Dermis blood vessel endothelial cell (primary cell): ENCODE measurements at regions not wholly inside any gene's neighbourhood (a gene's known extent, or its start where the extent isn't known, plus 50 kb on each side); places are given as distances from the start of the nearest gene placed in this dataset.

Source experiments
- DNase-seq: peaks from one replicate; pipeline ENCODE4 v3.0.0; 2010

DNA sequence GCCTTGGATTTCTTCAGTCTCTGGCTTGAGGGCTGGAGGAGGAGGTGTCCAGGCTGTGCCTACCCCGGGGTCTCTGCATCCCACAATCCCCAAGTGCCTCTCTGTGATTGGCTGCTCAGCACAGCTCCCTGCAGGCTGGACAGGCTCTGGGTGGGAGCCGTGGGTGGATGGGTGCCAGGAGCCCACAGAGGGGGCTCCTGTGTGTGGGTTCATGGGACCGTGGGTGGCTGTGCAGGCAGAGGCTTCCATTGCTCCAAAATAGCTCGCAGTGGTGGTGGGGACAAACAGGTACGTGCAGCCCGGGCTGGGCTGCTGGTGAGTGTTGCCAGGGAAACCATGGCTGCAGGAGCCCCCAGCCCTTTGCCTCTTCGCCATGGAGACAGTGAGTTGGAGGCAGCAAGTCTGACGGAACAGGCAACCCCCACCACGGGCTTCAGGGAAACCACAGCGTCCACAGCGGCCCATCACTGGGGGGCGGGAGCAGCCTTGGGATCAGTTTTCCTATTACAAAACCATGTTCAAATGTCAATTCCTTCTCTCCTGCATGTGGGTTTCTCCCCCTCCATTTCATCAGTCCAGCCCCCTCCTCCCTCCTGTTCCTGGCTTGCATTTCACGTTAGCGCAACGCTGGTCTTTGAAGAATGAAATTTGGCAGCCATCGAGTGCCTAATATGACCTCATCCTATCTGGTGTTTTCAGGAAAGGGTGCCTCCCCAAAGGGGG lies 155.2 kb downstream of the TRIM29 start:
- DNase-seq, result no peak

DNA sequence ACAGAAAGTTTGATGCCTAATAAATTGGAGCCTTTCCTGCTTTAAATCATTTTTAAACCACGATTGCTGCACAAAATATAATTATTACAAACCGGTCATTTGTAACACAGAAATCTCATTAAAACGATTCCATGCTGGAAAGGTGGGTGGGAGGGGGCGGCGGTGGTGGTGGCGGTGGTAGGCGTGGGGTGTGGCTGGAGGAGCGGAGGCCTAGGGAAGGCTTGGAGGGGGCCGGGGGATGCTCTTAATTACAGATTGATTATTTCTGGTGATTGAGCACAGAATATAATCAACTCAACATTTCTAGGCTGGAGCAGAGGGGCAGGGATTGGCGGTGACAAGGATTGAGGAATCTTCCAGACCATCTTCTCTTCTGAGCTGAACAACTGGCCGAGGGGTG lies 157.5 kb downstream of the TRIM29 start:
- DNase-seq, result no peak

DNA sequence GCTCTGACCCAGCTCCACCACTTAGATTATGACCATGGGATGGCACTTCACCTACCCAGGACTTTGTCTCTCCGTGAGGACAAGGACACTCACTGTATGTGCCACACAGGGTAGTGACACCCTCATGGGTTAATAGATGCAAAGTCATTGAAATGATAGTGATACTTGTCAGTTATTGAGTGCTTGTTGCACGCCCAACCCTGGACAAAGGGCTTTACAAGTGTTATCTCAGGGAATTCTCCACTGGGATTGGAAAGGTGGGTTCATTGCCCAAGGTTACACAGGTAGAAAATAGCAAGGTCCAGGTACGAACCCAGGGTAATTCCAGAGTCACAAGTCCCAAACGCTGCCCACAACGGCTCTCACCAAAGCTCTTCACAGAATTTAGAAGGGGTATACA lies 158.2 kb downstream of the TRIM29 start:
- no peak for DNase-seq

DNA sequence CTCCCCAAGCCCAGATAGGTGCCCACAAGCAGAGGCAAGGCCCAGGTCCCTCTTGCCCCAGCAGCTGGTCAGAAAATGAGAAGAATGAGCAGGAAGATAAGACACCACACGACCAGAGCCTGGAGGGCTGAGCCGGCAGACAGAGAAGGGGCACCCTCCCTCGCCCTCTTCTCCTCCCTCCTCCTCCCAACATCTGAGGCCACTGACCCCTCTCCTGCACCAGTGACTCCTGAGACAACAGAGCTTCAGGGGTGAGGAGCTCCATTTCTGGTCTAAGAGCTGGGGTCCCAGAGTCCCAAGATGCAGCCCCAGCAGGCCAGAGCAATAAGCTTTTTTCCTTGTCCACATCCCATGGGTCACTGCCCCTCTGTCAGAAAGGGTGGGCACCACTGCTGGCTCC lies 159.2 kb downstream of the TRIM29 start:
- no peak for DNase-seq

DNA sequence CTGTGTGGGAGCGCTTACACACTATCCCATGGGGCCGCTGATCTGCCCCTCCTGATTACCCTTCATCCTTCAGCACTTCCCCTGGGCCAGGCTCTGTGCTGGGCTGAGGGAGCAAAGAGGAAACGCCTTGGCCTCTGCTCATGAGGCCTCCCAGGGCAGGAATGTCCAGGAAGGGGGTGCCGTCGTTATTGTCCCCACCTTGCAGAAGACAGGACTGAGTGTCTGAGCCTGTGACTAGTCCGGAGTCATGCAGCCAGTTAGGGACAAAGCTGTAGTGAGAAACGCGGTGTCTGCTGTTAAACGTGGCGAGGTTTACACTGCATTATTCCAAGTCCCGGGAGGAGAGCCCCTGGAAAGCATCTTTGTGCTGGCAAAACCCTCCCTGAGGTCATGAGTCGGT lies 160.0 kb downstream of the TRIM29 start:
- DNase-seq, result no peak

DNA sequence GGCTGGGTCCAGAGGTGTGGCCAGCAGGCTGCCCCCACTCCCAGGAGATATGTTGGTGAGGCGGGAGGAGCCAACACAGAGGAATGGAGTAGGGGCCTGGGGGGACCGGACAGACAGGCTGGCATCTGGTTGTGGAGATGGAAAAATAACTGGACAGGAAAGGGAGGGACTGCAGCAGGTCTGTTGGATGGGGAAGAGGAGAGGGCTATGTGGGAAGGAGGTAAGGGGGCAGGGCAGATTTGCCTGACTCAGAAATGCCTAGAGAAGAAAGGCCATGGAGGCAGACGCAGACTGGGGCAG lies 160.4 kb downstream of the TRIM29 start:
- no peak for DNase-seq

DNA sequence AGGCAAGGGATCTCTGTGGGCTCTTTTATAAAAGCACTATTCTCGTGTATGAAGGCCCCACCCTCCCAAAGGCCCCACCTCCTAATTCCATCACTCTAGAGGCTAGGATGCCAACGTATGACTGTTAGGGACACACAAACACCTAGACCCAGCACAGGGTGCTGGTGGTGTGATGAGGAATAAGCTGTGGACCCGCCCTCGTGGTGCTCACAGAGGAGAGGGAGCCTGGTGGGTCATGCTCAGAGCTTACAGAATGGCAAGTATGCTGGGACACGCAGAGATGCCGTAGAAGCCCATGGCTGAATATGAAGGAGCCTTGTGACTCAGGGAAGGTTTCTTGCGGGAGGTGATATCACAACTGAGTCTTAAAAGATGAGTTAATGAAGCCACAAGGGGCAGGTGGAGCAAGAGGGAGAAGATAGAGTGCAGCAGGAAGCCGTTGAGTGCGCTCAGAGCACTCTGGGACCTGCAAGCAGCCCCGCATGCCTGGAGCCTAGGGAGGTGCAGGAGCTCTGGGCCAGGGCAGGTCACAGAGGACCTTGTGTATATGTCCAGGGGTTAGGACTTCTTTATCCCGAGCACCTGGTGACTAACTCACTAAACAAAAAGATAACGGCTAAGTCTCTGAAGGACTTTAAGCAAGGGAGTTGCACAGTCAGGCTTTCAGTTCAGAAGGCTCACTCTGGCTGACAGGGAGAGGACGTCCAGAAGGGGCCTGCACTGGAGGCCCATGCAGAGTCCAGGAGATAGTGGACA lies 160.9 kb downstream of the TRIM29 start:
- no peak for DNase-seq

DNA sequence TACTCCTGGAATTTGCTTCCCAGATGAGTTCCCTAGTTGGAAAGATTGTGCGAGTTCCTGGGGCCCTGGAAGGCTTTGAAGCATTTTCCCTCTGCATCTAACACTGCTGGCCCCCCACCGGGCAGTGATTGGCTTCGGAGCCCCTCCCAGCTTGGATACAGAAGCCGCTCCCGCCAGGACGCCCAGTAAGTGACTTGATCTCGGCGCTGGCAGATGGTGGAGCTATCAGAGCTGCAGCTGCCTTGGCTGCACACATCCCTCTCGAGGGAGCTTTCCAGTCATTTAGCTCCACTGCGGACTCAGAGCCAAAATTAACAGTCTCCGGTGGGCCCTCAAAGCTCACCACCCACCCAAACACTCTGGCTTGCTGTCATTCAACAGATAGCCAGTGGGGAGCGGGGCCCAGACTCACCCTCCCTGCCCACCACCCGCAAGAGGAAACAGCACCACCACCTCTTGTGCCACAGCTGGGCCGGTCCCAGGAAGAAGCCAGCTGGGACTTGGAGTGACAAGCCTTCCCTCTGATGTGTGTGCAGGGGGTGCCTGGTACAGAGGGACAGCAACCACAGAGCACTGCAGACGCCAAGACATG lies 162.3 kb downstream of the TRIM29 start:
- DNase-seq, result no peak

DNA sequence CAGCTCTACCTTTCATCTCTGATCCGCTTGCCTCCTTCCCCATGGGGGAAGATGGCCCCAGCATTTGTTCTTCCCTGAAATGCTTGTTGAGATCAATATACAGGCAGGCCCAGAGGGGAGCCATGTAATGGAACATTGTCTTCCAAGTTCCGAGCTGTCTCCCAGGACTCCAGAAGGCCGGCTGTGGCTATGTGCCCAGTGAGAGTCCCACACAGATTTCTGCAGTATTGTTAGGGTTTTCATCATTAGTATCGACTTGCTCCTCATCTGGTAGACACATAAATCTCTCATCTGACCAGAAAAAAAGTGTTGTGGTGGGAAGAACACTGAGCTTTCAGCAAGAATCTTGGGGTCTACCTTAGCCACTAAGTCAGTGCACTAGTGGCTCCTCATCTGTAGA lies 163.4 kb downstream of the TRIM29 start:
- no peak for DNase-seq

DNA sequence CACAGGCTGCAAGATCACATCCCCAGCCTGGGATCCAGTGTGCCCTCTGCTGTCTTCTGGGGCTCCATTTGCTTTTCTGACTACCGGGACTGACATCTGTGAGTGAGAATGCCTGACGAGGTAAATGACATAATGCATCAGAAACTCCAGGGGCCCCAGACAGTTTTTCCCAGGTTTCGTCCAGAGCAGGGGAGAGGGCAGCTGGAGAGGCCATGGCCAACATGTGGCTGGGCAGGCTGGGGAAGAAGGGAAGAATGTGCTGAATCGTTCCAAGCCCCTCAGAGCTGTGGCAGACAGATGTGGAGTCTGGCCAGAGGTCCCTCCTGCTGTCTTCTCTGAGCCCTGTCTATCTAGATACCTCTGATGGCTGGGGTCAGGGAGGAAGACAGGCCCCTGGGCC lies 163.9 kb downstream of the TRIM29 start:
- no peak for DNase-seq

DNA sequence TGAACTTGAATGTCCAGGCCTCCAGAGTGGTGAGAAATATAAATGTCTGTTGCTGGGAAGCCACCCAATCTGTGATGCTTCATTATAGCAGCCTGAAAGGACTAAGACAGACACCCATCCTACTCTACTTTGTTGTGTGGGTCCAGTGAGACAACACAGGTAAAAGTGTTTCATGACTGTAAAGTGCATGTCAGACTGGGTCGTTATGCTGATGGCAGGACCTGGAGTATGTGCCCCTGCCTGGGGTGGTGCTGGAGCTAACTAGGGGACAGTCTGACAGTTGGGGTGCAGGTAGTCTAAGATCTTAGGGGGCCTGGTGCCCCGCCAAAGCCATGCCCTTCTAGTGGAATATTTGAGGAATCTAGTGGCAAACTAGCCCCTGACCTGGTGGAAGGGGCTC lies 165.6 kb downstream of the TRIM29 start:
- no peak for DNase-seq

DNA sequence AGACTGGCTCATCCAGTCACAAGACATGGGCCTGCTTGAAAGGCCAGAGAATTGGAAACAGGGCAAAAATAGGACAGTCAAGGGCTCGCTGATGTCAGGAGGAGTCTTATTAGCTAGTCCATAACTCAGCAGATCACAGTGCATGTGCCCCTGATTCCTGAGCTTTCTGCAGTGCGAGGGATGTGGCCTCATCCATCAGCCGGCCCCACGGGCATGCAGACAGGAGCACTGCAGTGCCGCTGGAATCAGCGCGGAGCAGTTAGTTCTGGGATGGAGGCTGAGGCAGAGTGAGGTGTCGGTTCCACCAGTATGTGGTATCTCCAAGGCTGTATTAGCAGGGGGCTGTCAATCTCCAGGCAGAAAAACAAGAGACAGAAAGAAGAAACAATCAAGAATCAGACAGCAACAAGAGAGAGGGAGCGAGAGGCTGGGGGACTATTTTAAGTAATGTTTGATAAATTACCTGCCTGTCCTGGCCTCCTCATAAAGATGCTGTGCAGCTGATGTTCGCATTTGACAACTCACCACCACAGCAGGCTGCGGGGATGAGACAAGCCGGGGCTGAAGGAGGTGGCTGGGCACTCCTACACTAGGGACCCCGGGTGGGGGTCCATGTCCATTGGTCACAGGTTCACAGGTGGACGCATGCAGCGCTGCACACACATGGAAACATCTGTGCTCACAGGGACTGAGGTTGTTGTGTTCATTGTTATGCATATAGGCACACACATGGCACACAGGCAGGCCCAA lies 167.2 kb downstream of the TRIM29 start:
- DNase-seq, result no peak

DNA sequence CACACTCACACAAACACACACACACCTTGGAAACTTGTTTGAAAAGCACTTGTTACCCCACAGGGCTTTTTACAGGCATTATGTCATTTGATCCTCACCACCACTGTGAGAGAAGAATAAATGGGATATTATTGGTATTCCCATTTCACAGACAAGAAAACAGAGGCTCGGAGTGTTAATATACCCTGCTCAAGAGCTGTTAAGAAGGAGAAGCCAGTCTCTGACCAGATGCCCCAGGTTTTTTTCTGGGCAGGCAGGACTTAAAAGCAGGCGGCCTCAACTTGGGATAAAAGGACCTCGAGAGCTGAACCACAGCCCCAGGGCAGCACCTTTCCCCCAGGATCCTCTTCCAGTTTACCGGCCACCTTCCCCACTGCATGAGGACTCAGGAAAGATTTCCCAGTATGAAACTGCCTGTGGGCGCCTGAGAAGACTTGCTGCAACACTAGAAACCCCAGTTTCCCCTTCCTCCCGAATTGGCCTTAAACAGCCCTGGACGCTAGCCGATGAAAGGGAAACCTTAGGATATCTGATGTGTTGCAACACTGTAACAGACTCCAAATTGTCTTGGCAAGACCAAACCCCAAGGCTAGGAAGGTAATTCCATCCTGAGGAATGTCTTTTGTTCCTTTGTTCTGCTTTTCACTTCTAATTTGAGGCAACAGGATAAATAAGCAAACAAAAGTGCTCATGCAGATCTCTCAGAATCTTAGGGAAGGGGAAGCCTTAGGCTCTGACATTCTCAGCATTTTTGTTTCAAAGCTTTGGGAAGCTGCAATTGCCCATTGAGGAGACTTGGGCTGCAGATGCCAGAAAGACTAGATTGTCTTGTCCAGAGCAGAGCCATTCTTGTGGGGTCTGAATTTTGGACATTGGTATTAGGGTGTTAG lies 173.5 kb downstream of the TRIM29 start:
- no peak for DNase-seq

DNA sequence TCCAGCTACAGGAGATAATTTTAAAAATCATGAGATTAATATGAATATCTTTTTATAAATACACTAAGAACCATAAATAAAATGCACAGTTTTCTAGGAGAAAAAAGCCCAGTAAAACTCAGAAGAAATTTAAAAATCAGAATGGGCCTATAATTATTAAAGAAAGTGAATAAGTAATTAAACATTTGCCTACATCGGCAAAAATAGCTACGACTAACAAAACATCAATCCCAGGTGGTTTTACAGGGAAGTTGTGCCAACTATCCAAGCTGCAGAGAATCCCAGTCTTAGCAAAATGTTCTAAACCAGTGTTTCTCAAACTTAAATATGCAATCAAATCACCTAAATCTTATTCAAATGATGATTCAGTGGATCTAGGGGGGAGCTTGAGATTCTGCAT lies 180.0 kb downstream of the TRIM29 start:
- DNase-seq, result no peak

DNA sequence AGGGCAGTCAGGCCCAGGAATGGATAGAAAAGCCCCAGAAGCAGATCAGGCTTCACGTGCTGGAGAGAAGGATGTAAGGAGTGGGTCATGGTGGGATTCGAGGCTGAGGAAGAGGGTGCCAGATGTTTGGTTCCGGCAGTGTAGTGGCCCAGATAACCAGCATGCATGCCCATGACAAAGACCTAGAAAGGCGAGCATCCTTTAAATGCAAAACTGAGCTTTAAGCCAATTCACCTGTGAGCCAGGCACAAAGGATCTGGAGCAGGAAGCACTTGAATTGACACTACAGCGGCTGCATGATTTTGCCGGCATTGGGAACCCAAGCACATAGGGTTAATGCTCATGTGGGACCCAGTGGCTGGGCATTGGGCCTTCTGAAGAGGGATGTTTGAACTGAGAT lies 185.5 kb downstream of the TRIM29 start:
- DNase-seq, result no peak

DNA sequence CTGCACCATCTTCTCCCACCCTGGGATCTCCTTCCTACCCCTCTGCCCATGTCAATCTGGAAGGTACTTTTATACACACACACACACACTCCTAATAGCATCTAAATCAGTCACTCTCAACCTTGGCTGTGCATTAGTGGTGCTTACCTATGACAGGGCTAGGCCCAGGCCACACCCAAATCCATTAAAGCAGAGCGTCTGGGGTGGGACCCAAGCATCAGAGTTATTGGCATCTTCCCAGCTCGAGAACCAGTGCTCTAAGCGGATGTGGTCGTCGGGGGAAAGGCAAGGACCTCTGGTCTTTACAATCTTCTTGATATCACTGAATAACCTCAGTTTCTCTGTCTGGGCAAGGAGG lies 194.6 kb downstream of the TRIM29 start:
- DNase-seq, result no peak

DNA sequence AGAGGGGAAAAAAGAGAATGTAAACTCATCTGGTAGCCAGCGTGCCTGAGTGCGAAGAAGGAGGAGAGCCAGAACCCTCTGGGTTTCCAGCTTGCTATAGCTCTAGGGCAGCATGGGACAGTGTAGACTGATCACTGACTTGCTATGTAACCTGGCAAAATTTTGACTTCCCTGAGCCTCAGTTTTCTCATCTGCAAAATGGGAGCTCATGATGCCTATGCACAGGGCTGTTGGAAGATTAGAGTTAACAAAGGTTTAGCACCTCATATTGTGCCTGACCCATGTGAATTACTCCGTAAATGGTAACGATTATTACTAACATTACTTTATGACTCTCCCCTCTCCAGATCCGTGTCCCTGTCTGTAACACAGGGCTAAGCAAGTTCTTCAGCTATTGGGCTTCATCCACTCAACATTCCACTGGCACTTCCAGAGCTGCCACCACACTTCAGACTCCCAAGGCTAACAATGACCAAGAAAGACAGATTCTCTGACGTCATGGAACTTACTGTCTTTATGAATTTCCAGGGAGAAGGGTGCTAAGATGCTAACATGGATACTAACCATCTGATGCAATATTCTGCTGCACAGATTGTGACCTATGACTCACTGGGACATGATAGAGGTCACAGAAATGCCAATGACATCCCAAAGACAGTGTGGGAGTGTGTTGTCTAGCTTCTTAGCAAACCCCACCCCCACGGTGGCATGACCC lies 195.2 kb downstream of the TRIM29 start:
- no peak for DNase-seq

DNA sequence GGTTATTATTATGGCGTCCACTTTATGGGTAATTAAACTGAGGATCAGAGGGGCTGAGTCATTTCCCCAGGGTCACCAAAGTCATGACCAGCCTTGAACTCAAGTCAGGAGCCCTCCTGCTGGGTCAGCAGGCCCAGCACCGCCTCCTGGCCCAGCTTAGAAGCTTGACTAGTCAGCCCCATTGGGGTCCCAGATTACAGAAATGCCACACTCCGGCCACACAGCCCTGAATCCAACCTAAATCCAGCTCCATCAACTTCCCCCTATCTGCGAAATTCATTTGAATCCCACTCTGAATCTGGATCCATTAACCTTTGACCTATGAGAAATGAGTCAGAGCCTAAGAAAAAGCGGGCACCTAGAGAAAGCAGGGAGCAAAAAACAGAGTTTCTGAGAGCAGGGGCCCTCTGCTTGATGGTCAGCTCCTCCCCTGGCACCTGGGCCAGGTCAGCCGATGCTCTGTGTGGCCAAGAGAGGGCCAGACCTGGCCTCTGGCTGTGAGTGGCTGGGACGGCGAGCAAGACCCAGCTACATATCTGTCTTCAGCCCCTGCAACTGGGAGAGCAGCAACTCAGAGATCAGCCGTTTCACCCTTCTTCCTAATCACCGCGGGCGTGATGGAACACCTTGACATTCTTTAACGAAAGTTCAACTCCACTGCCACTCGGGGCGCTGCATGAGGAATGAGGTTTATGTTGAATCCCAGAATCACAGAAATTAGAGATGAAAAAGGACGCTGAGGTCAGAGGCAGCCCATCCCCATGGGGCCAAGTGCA lies 196.1 kb downstream of the TRIM29 start:
- no peak for DNase-seq

DNA sequence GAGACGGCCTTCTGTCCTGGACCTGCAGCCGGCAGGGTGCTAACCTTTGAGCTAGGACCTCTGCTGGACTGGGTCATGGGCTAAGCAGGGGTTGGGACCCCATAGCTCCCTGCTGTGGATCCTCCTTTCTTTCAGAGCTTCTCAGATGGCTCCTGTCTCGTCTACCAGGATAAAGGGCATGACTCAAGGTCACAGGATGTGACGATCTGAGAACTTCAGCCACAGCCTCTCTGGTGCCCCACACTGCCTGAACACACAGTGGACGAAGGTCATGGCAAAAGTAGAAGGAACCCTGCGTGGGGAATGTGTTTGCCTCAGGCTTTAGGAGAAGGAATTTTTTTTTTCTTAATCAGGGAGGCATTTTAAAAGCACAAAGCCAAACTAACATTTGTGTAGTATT lies 196.7 kb downstream of the TRIM29 start:
- DNase-seq, result no peak

DNA sequence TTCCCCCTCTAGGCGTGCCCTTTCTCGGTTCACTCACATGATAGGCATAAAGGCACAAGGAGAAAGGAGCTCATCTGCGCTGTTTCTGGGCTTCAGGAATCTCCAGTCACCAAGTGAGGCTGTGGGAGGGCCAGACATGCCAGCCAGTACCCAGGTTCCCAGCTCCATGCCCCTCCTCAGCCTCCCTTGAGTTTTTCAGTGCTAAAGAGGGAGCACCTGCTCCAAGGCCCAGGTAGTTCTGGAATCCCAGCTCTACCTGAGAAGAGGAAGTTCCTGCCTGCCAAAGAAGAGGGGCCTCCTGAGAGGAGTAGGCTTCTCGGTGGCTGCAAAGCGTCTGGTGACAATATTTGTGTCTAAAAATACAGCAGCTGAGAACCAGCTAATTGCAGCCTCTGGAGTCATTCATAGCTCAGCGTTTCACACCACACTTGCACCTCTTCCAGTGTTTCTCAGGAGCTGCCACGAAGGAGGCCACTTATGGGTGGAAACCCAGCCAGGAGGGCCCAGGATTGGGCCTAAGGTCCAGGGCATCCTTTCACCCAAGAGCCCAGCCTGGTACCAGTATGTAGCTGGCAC lies 197.4 kb downstream of the TRIM29 start:
- DNase-seq, result no peak

DNA sequence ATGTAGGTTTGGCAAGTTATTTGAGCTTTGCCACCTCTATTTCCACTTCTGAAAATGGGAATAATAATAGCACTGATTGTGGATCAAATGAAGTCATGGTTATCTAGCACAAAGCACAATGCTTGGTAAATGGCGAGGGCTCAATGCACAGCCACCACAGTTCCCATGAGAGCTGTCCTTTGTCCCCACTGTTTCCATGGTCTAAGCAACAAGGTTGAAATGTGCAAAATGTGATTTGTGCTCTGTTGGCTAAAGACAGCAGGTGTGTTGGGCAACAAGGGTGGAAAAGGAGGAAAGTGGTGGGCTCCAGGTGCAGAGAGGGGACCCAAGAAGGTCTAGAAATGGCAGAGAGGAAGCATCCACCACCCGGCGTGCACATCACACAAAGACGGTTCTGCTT lies 200.5 kb downstream of the TRIM29 start:
- no peak for DNase-seq
